ENCODE measurements at regions not wholly inside any gene's neighbourhood (a gene's known extent, or its start where the extent isn't known, plus 50 kb on each side); places are given as distances from the start of the nearest gene placed in this dataset.
"Not testable (repeated sequence)": the region's sequence is repeated elsewhere in the genome, so short reads cannot be mapped to it uniquely, and the experiment has no call there.

- H3K4me3 ChIP-seq (ENCODE audit: low read length), result no peak overlapping the region
- TF ChIP-seq ZNF274 (IDR thresholded peaks at IDR 0.05; ENCODE audit: low read depth, low read length), result no peak
Observed at GRCh38 chr15:38972831-38973230, 408.2 kb upstream of the RASGRP1 start.

DNA sequence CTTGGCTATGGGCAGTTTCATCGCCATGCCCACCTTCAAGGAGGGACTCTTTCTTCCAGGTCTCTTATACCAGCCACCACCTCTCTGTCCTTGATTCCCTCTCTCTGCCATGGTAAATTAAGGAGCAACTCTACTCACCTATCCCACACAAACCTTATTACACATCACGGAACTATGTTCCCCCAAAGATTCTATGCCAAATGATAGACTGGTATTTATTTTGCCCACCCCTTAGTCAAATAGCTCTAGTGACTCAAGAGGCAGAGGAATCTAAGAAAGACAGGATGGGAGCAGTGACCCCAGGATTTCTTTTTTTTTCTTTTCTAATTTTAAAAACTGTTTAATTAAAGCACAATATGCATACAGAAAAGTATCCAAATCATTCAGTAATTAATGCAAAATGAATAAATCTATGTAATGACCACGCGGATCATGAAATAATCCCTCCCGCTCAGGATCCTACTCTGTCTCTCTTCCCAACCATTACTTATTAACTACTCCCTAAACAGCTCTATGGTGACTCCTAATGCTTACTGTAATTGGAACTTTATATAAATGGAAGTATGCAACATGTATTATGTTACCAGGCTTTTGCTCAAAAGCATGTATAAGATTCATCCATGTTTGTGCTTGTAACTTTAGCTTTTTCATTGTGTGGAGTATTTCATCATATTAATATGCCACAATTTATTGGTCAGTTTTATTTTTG is 410.8 kb upstream of the RASGRP1 start:
- no peak for TF ChIP-seq ZNF274 (IDR thresholded peaks at IDR 0.05; ENCODE audit: low read depth, low read length)

DNA sequence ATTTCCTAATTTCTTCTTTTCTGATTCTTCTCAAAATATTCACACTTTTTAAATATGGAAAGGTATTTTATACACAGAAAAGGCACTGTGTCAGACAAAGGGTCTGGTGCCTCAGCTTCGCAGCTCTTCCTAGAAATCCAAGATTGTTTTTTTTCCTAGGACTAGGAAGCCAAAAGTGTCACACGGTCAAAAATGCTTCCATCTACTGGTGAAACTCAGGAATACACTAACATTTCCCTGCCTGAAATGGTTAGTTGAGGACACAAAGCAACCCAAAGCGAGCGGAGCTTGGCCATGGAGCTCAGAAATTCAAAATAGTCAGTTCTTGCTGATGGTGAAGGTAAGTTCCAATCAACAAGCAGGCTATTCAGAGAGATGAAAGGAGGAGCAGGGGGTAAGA is 426.5 kb upstream of the RASGRP1 start:
- no peak for TF ChIP-seq ZNF274 (IDR thresholded peaks at IDR 0.05; ENCODE audit: low read depth, low read length)
- no peak overlapping the region for H3K4me3 ChIP-seq (ENCODE audit: low read length)

More for the DNA sequence above, 410.8 kb upstream of the RASGRP1 start:
- H3K4me3 ChIP-seq (ENCODE audit: low read length), result no peak overlapping the region

DNA sequence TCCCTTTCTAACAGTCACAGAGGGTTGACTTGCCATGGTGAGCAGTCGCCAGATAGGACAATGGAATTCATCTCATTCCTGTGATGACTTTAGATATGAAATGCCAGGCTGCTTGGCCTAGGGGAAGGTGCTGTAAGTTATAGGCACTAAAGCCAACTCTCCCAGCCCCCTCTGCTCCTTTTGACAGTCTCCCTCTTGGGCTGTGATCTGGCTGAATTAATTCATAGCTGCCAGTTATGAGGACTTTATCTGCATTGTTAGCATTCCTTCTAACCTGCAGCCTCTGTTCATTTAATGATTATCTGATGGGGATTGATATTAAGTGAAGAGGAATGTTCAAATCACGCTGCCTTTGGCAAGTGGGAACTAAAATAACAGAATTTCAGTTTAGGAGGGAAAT is 427.1 kb upstream of the RASGRP1 start:
- H3K4me3 ChIP-seq (ENCODE audit: low read length), result no peak overlapping the region
- TF ChIP-seq ZNF274 (IDR thresholded peaks at IDR 0.05; ENCODE audit: low read depth, low read length), result no peak

GRCh38 chr15:38992506-38992905 is 427.9 kb upstream of the RASGRP1 start:
- no peak overlapping the region for H3K4me3 ChIP-seq (ENCODE audit: low read length)
- TF ChIP-seq ZNF274 (IDR thresholded peaks at IDR 0.05; ENCODE audit: low read depth, low read length), result no peak

DNA sequence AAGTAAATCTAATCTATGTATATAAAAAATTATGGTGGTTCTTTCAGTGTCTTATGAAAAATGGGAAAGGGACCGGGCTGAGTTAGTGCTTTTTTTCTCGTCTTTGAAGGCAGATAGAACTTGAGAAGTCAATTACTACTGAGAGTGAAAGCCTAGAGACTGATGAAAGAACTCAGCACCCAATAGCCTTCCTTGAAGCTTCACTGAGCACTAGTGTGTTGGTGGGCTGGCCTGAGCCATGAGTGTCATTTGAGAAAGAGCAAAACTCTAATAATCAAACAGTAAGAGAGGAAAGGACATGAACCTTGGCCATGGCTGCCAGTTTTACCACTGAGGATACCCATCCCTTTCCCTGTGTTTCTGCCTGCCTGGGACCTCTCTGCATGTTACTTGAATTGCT is 428.3 kb upstream of the RASGRP1 start:
- TF ChIP-seq ZNF274 (IDR thresholded peaks at IDR 0.05; ENCODE audit: low read depth, low read length), result no peak
- H3K4me3 ChIP-seq (ENCODE audit: low read length), result no peak overlapping the region

- no peak overlapping the region for H3K4me3 ChIP-seq (ENCODE audit: low read length)
- no peak for TF ChIP-seq ZNF274 (IDR thresholded peaks at IDR 0.05; ENCODE audit: low read depth, low read length)
Observed at GRCh38 chr15:38994310-38994709, 429.7 kb upstream of the RASGRP1 start.

DNA sequence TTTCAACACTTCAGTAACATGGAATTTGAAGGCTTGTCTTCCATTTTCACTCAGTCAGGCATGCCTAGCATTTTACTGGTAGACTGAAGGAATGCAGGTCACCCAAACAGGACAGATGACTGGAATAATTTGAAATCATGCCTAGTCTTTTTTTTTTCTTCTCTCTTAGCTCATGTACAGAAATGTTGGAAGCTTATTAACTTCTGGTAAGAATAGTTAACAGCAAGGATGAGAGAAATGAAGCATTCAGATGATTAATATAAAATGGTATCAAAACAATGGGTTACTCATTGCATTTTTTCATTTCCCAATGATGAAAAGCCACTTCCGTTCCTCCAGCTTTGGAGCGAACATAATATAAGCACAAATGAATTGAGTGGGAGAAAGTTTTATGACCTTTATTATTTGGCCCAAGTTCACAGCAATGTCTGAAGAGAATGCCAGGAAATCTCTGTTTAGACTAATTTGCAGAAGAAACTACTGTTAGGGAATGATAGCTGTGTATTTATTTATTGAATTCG is 431.6 kb upstream of the RASGRP1 start:
- no peak overlapping the region for H3K4me3 ChIP-seq (ENCODE audit: low read length)
- TF ChIP-seq ZNF274 (IDR thresholded peaks at IDR 0.05; ENCODE audit: low read depth, low read length), result no peak

DNA sequence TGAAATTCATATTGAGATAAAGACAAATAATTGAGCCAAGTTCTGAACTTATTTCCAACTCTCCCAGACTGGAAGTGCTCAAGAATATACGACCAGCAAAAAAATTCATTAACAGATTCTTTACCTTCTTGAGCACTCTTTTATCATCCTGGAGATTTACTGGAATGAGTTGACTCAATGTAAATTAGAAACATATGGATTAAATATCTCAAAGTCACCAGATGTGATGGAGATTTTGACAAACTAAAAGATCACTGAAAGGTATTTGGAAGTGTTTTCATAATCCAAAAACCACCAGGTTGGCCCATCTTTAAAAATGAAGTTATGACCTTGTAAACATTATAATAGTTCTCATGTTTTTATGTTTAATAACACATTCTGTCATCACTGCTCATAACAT is 433.2 kb upstream of the RASGRP1 start:
- TF ChIP-seq ZNF274 (IDR thresholded peaks at IDR 0.05; ENCODE audit: low read depth, low read length), result no peak
- H3K4me3 ChIP-seq (ENCODE audit: low read length), result no peak overlapping the region

GRCh38 chr15:39000008-39000734 is 435.6 kb upstream of the RASGRP1 start:
- no peak overlapping the region for H3K4me3 ChIP-seq (ENCODE audit: low read length)
- no peak for TF ChIP-seq ZNF274 (IDR thresholded peaks at IDR 0.05; ENCODE audit: low read depth, low read length)

GRCh38 chr15:39009740-39010139 is 445.1 kb upstream of the RASGRP1 start:
- no peak overlapping the region for H3K4me3 ChIP-seq (ENCODE audit: low read length)
- TF ChIP-seq ZNF274 (IDR thresholded peaks at IDR 0.05; ENCODE audit: low read depth, low read length), result no peak

- H3K4me3 ChIP-seq (ENCODE audit: low read length), result not testable (repeated sequence)
Observed at GRCh38 chr15:39011066-39011465, 446.5 kb upstream of the RASGRP1 start.

- TF ChIP-seq ZNF274 (IDR thresholded peaks at IDR 0.05; ENCODE audit: low read depth, low read length), result no peak
Observed at GRCh38 chr15:39013262-39013661, 448.6 kb upstream of the RASGRP1 start.

DNA sequence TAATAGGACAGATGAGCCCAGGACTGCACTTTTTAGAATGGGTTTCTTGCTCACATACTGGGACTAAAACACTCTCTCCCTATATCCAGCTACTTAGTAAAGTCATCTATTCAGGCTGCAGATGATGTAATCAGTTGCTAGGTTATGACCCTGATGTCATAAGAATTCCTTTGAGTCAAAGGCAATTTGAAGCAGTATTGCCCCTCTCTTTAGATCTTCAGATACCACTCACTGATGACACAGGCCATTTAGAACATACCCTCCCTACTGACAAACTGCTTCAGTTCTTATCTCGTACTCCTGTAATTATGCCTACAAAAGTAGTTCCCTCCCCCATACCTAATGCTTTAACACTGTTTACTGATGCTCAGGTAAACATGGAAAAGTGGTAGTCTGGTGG is 450.1 kb upstream of the RASGRP1 start:
- no peak for TF ChIP-seq ZNF274 (IDR thresholded peaks at IDR 0.05; ENCODE audit: low read depth, low read length)
- H3K4me3 ChIP-seq (ENCODE audit: low read length), result no peak overlapping the region

More at GRCh38 chr15:39013262-39013661, 448.6 kb upstream of the RASGRP1 start:
- no peak overlapping the region for H3K4me3 ChIP-seq (ENCODE audit: low read length)

GRCh38 chr15:39016706-39017105 is 452.1 kb upstream of the RASGRP1 start:
- H3K4me3 ChIP-seq (ENCODE audit: low read length), result no peak overlapping the region
- no peak for TF ChIP-seq ZNF274 (IDR thresholded peaks at IDR 0.05; ENCODE audit: low read depth, low read length)
